ENCODE measurements at regions not wholly inside any gene's neighbourhood (a gene's known extent, or its start where the extent isn't known, plus 50 kb on each side); places are given as distances from the start of the nearest gene placed in this dataset.

DNA sequence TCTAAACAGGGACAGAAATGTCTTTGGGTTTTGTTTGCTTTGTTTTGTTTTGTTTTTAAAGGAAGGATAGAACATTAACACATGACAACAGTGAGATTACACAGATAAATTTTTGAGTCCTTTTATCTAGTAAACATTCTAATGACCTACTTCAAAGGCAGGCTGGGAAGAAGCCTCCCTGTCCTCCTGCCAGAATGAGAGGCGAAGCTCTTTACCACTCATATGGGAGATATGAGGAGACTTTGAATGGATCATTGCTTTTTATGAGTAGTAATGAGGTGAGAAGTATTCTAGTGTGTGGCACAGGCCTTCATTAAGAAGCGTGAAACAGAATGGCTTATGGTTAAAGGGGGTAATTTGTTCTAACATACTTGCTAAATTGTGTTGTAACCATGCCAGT, 172.0 kb downstream of the FBXO8 start:
- Histone ChIP-seq H3K4me2 (ENCODE audit: low read depth, low read length, poor library complexity, severe bottlenecking) (no peak overlapping the region), H3K27me3 (ENCODE audit: insufficient read depth, low read length, poor library complexity, severe bottlenecking) (peaks cover 7% of the 10 kb centered on the region)

DNA sequence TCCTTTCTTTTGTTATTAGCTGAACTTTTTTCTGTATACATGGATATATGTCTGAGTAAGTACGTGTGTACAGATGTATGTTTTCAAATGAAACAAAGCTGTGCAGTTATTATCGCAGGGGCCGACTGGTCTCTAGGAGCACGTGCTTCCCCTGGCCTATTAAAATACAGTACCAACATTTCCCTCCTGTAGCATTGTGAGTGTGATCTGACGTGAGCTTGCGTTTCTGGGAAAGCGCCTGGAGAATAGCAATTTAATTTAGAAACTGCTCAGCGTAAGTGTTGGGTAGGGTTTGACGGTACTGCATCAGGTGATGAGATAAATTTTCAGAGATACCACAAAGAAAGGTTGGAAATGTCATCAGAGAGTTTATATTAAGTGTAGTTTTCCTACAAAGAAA, 173.3 kb downstream of the FBXO8 start:
- Histone ChIP-seq H3F3A (ENCODE audit: low read depth) (no peaks in the 10 kb centered on the region), H3K9ac (ENCODE audit: low read depth, low read length, poor library complexity, severe bottlenecking) (no peak overlapping the region), H2AFZ (ENCODE audit: low read length) (no peak overlapping the region), H3K4me2 (ENCODE audit: low read depth, low read length, poor library complexity, severe bottlenecking) (no peak overlapping the region), H3K79me2 (ENCODE audit: insufficient read depth, low read length) (no peaks in the 10 kb centered on the region), H3K4me1 (ENCODE audit: insufficient read depth, low read length, poor library complexity, severe bottlenecking) (no peaks in the 10 kb centered on the region), H3K4me3 (ENCODE audit: low read length, poor library complexity, severe bottlenecking) (no peak overlapping the region), H4K20me1 (ENCODE audit: insufficient read depth, low read length, poor library complexity, severe bottlenecking) (no peaks in the 10 kb centered on the region), H3K9me3 (ENCODE audit: insufficient read depth, low read depth, low read length) (no peaks in the 10 kb centered on the region), H3K36me3 (ENCODE audit: insufficient read depth, low read length) (no peaks in the 10 kb centered on the region), H3K9me2 (replicated peaks; ENCODE audit: low read depth, low read length) (no peaks in the 10 kb centered on the region), H3K27me3 (ENCODE audit: insufficient read depth, low read length, poor library complexity, severe bottlenecking) (peaks cover 7% of the 10 kb centered on the region)
- no peak for TF ChIP-seq EZH2phosphoT487 (IDR thresholded peaks at IDR 0.05; ENCODE audit: borderline replicate concordance)
- TF ChIP-seq, protein P1, sequence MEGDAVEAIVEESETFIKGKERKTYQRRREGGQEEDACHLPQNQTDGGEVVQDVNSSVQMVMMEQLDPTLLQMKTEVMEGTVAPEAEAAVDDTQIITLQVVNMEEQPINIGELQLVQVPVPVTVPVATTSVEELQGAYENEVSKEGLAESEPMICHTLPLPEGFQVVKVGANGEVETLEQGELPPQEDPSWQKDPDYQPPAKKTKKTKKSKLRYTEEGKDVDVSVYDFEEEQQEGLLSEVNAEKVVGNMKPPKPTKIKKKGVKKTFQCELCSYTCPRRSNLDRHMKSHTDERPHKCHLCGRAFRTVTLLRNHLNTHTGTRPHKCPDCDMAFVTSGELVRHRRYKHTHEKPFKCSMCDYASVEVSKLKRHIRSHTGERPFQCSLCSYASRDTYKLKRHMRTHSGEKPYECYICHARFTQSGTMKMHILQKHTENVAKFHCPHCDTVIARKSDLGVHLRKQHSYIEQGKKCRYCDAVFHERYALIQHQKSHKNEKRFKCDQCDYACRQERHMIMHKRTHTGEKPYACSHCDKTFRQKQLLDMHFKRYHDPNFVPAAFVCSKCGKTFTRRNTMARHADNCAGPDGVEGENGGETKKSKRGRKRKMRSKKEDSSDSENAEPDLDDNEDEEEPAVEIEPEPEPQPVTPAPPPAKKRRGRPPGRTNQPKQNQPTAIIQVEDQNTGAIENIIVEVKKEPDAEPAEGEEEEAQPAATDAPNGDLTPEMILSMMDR (conservative IDR thresholded peaks at IDR 0.05; ENCODE audit: low read length) = no peak

More for the DNA sequence above, 172.0 kb downstream of the FBXO8 start:
- H3K9me2 ChIP-seq (replicated peaks; ENCODE audit: low read depth, low read length) = no peaks in the 10 kb centered on the region
- H3K79me2 ChIP-seq (ENCODE audit: insufficient read depth, low read length) = no peaks in the 10 kb centered on the region
- no peaks in the 10 kb centered on the region for H4K20me1 ChIP-seq (ENCODE audit: insufficient read depth, low read length, poor library complexity, severe bottlenecking)
- no peak overlapping the region for H3K9ac ChIP-seq (ENCODE audit: low read depth, low read length, poor library complexity, severe bottlenecking)
- H3K9me3 ChIP-seq (ENCODE audit: insufficient read depth, low read depth, low read length) = no peaks in the 10 kb centered on the region
- no peak overlapping the region for H3K4me3 ChIP-seq (ENCODE audit: low read length, poor library complexity, severe bottlenecking)
- TF ChIP-seq EZH2phosphoT487 (IDR thresholded peaks at IDR 0.05; ENCODE audit: borderline replicate concordance) = no peak
- TF ChIP-seq, protein P1 (conservative IDR thresholded peaks at IDR 0.05; ENCODE audit: low read length) = no peak
- no peaks in the 10 kb centered on the region for H3F3A ChIP-seq (ENCODE audit: low read depth)
- no peaks in the 10 kb centered on the region for H3K4me1 ChIP-seq (ENCODE audit: insufficient read depth, low read length, poor library complexity, severe bottlenecking)
- no peak overlapping the region for H2AFZ ChIP-seq (ENCODE audit: low read length)
- no peaks in the 10 kb centered on the region for H3K36me3 ChIP-seq (ENCODE audit: insufficient read depth, low read length)

DNA sequence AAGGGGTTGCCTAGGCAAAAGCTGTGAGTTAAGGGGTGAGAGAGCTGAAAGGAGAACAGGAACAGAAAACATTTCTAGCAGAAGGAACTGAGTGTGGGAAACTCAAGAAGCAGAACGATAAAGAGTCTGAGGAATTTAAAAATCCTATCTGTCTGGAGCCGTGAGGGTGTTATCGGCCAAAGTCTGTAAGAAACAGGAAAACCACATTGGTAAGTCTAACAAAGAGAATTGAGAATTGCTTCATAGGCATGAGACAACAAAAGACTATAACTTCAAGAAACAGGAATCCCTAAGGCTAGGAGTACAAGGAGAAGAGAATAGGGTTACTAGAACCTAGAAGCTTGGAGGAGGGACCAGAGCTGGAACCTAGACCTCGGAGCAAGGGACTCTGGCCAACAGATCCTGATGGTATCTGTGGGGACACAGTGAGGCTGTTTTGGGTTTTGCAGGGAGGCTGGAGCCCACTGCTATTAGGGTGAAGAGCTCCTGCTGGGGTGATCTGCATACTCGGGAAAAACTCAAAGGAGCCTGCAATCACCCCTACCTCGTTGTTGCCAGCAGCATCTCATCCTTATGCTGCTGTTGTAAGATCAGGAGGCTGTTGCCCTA, 175.6 kb downstream of the FBXO8 start:
- H3K4me1 ChIP-seq (ENCODE audit: insufficient read depth, low read length, poor library complexity, severe bottlenecking) = no peaks in the 10 kb centered on the region
- H3K36me3 ChIP-seq (ENCODE audit: insufficient read depth, low read length) = no peaks in the 10 kb centered on the region
- H3K27me3 ChIP-seq (ENCODE audit: insufficient read depth, low read length, poor library complexity, severe bottlenecking) = peaks cover 7% of the 10 kb centered on the region
- H3K79me2 ChIP-seq (ENCODE audit: insufficient read depth, low read length) = no peaks in the 10 kb centered on the region
- no peak overlapping the region for H3K9ac ChIP-seq (ENCODE audit: low read depth, low read length, poor library complexity, severe bottlenecking)
- no peak overlapping the region for H3K4me2 ChIP-seq (ENCODE audit: low read depth, low read length, poor library complexity, severe bottlenecking)
- H2AFZ ChIP-seq (ENCODE audit: low read length) = no peak overlapping the region
- H3K9me3 ChIP-seq (ENCODE audit: insufficient read depth, low read depth, low read length) = no peaks in the 10 kb centered on the region
- no peak for TF ChIP-seq EZH2phosphoT487 (IDR thresholded peaks at IDR 0.05; ENCODE audit: borderline replicate concordance)
- TF ChIP-seq, protein P1 (conservative IDR thresholded peaks at IDR 0.05; ENCODE audit: low read length) = no peak
- no peaks in the 10 kb centered on the region for H3K9me2 ChIP-seq (replicated peaks; ENCODE audit: low read depth, low read length)
- H4K20me1 ChIP-seq (ENCODE audit: insufficient read depth, low read length, poor library complexity, severe bottlenecking) = no peaks in the 10 kb centered on the region
- H3F3A ChIP-seq (ENCODE audit: low read depth) = no peaks in the 10 kb centered on the region
- H3K4me3 ChIP-seq (ENCODE audit: low read length, poor library complexity, severe bottlenecking) = no peak overlapping the region

Data from Loucy (cell line).